Prostate gland (tissue), 2 donors: ENCODE measurements at regions not wholly inside any gene's neighbourhood (a gene's known extent, or its start where the extent isn't known, plus 50 kb on each side); places are given as distances from the start of the nearest gene placed in this dataset.

Experiments
- DNase-seq: peaks from one replicate; pipeline ENCODE4 v3.0.0-alpha.2; 2019; ENCODE audit warnings: low spot score
- H3K27ac ChIP-seq, 2 donors: fragments of 200-600 bp; sonication (generic); 2 replicates each; pipeline ENCODE4 v1.5.1; 2017 to 2019
- H3K27me3 ChIP-seq: fragments of 200-600 bp; sonication (generic); replicated peaks from 2 replicates; pipeline ENCODE4 v1.5.1; 2019; ENCODE audit not compliant: insufficient read depth
- H3K36me3 ChIP-seq, 2 donors: fragments of 200-600 bp; sonication (generic); 1 replicate in 1 of 2; 2 replicates in 1 of 2; pipeline versions ENCODE4 v1.5.1 to v1.8.1; 2017 to 2019
- H3K4me1 ChIP-seq: fragments of 200-600 bp; sonication (generic); replicated peaks from 2 replicates; pipeline ENCODE4 v1.5.1; 2019
- H3K4me3 ChIP-seq, 2 donors: fragments of 200-600 bp; sonication (generic); 2 replicates each; pipeline ENCODE4 v1.5.1; 2017 to 2019
- H3K9me3 ChIP-seq: fragments of 200-600 bp; sonication (generic); 2 replicates; pipeline ENCODE4 v1.5.1; 2017
- POLR2A ChIP-seq: fragments of 450-650 bp; IDR thresholded peaks from one replicate; pipeline ENCODE4 v1.6.1; 2016; ENCODE audit warnings: antibody characterized with exemption, mild to moderate bottlenecking
- POLR2AphosphoS5 ChIP-seq: sonication (generic); formaldehyde crosslinking; IDR thresholded peaks from one replicate; pipeline ENCODE4 v1.6.1; 2017; ENCODE audit warnings: antibody characterized with exemption
- WGBS: methylation state at CpG from one replicate; pipeline ENCODE4 v1.1.5; 2018; 5-methylcytosine and 5-hydroxymethylcytosine counted together
- intact Hi-C: fragments of 100-400 bp; cut with DNase I; formaldehyde crosslinking; loops from one replicate; pipeline ENCODE4 v1.14.2; 2022
- TF ChIP-seq, protein P1 (sequence below), 4 experiments: fragments of 200-600 bp in 2 of 4; fragments of 450-650 bp in 2 of 4; sonication (generic) in 2 of 4; IDR thresholded peaks; 1 replicate in 3 of 4; 2 replicates in 1 of 4; pipeline ENCODE4 v1.5.1; 2016 to 2019; ENCODE audit warnings: antibody characterized with exemption in 4 of 4, mild to moderate bottlenecking in 2 of 4, moderate library complexity in 2 of 4

GRCh38 chr7:130950741-130951140, 216.7 kb upstream of the KLF14 start:
- H3K27me3 ChIP-seq, result no peaks in the 10 kb centered on the region
- no peak for DNase-seq
- H3K9me3 ChIP-seq, result no peaks in the 10 kb centered on the region
- WGBS, result 92% methylated on average over 6 of the region's 6 CpGs
- TF ChIP-seq POLR2A (no peak), POLR2AphosphoS5 (no peak)
- TF ChIP-seq, protein P1, sequence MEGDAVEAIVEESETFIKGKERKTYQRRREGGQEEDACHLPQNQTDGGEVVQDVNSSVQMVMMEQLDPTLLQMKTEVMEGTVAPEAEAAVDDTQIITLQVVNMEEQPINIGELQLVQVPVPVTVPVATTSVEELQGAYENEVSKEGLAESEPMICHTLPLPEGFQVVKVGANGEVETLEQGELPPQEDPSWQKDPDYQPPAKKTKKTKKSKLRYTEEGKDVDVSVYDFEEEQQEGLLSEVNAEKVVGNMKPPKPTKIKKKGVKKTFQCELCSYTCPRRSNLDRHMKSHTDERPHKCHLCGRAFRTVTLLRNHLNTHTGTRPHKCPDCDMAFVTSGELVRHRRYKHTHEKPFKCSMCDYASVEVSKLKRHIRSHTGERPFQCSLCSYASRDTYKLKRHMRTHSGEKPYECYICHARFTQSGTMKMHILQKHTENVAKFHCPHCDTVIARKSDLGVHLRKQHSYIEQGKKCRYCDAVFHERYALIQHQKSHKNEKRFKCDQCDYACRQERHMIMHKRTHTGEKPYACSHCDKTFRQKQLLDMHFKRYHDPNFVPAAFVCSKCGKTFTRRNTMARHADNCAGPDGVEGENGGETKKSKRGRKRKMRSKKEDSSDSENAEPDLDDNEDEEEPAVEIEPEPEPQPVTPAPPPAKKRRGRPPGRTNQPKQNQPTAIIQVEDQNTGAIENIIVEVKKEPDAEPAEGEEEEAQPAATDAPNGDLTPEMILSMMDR (IDR thresholded peaks at IDR 0.05), result no peak
- intact Hi-C loops, result no loop called here
- H3K4me3 ChIP-seq, result no peak overlapping the region
- H3K4me1 ChIP-seq, result no peaks in the 10 kb centered on the region
- no peaks in the 10 kb centered on the region for H3K36me3 ChIP-seq
- no peak overlapping the region for H3K27ac ChIP-seq

DNA sequence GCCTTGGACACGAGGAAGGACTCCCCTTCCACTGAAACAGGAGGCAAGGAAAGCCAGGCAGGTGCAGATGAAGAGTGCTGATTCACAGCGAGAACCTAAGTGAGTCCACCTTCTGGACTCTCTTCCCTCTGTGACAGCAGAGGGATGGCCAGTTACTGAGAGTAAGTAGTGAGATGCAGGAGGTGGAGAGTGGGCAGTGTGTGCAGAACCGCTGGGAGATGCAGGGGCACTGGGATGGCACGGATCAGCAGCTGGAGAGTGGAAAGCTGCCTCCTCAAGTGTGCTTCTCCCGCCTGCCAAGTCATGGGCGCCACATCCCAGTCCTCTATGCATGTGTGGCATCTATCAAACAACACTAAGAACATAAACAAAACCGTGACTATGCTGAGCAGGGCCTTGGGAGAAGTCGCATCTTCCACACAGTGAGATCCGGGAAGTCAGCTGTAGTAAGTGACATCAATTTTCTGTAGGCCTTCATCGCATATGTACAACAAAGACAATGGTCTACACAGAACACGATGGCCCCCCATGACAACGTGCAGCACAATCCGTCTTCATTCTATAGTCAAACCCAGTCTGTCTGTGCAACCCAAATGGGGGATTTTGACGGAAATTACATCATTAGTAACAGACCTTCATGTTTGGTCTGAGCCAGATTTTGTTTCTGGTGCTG, 217.4 kb upstream of the KLF14 start:
- DNase-seq, result no peak
- no peaks in the 10 kb centered on the region for H3K4me1 ChIP-seq

GRCh38 chr7:130951976-130952876, 218.2 kb upstream of the KLF14 start:
- Histone ChIP-seq H3K27me3 (no peaks in the 10 kb centered on the region), H3K27ac (no peak overlapping the region), H3K4me3 (no peak overlapping the region), H3K9me3 (no peaks in the 10 kb centered on the region), H3K36me3 (no peaks in the 10 kb centered on the region), H3K4me1 (no peaks in the 10 kb centered on the region)
- TF ChIP-seq POLR2A, result no peak
- TF ChIP-seq POLR2AphosphoS5, result no peak
- TF ChIP-seq, protein P1 (IDR thresholded peaks at IDR 0.05), result no peak
- DNase-seq, result no peak
- 77% methylated on average over 16 of the region's 16 CpGs for WGBS
- intact Hi-C loops, result no loop called here

More for the DNA sequence above, 217.4 kb upstream of the KLF14 start:
- WGBS, result 93% methylated on average over 14 of the region's 14 CpGs
- no peaks in the 10 kb centered on the region for H3K9me3 ChIP-seq
- H3K4me3 ChIP-seq, result no peak overlapping the region
- no peaks in the 10 kb centered on the region for H3K36me3 ChIP-seq
- no peak for TF ChIP-seq POLR2A
- TF ChIP-seq, protein P1 (IDR thresholded peaks at IDR 0.05), result no peak
- TF ChIP-seq POLR2AphosphoS5, result no peak
- no peak overlapping the region for H3K27ac ChIP-seq
- intact Hi-C loops, result no loop called here
- no peaks in the 10 kb centered on the region for H3K27me3 ChIP-seq

- Histone ChIP-seq H3K36me3 (no peaks in the 10 kb centered on the region), H3K27me3 (no peaks in the 10 kb centered on the region), H3K27ac (no peak overlapping the region), H3K9me3 (no peaks in the 10 kb centered on the region), H3K4me3 (no peak overlapping the region), H3K4me1 (no peaks in the 10 kb centered on the region)
- DNase-seq, result no peak
- intact Hi-C loops, result no loop called here
- TF ChIP-seq POLR2A, result no peak
- no peak for TF ChIP-seq POLR2AphosphoS5
- TF ChIP-seq, protein P1 (IDR thresholded peaks at IDR 0.05), result no peak
- 81% methylated on average over 4 of the region's 4 CpGs for WGBS
Observed at GRCh38 chr7:130953196-130953595, 219.2 kb upstream of the KLF14 start.
